ENCODE measurements at regions not wholly inside any gene's neighbourhood (a gene's known extent, or its start where the extent isn't known, plus 50 kb on each side); places are given as distances from the start of the nearest gene placed in this dataset.
"Not testable (repeated sequence)": the region's sequence is repeated elsewhere in the genome, so short reads cannot be mapped to it uniquely, and the experiment has no call there.

- no peak for DNase-seq
These were observed 154.2 kb downstream of the FHIP1A start for GRCh38 chr4:151563194-151563593.

- no peak for DNase-seq
These were observed 155.3 kb downstream of the FHIP1A start for GRCh38 chr4:151564321-151564720.

- no peak for DNase-seq
These were observed 156.6 kb downstream of the FHIP1A start for GRCh38 chr4:151565583-151565982.

- no peak for DNase-seq
These were observed 157.1 kb downstream of the FHIP1A start for GRCh38 chr4:151566053-151566452.

- peak; percentile 89 for DNase-seq
These were observed 158.1 kb downstream of the FHIP1A start for GRCh38 chr4:151567056-151567455.

- DNase-seq = no peak
These were observed 160.0 kb downstream of the FHIP1A start for GRCh38 chr4:151568966-151569365.

- peak; percentile 33 for DNase-seq
These were observed 160.7 kb downstream of the FHIP1A start for GRCh38 chr4:151569650-151570049.

GRCh38 chr4:151573474-151573873, 164.5 kb downstream of the FHIP1A start:
- DNase-seq = no peak

- no peak for DNase-seq
These were observed 165.0 kb downstream of the FHIP1A start for GRCh38 chr4:151573945-151574344.

GRCh38 chr4:151574968-151575367, 166.0 kb downstream of the FHIP1A start:
- DNase-seq = no peak

- DNase-seq = no peak
These were observed 166.7 kb downstream of the FHIP1A start for GRCh38 chr4:151575646-151576045.

- DNase-seq = no peak
These were observed 167.7 kb downstream of the FHIP1A start for GRCh38 chr4:151576627-151577026.

GRCh38 chr4:151581570-151581969, 172.6 kb downstream of the FHIP1A start:
- DNase-seq = peak; percentile 67

- DNase-seq = no peak
These were observed 173.1 kb downstream of the FHIP1A start for GRCh38 chr4:151582098-151582497.

- DNase-seq = no peak
These were observed 174.4 kb downstream of the FHIP1A start for GRCh38 chr4:151583157-151583914.

- DNase-seq = no peak
These were observed 175.1 kb downstream of the FHIP1A start for GRCh38 chr4:151584101-151584500.

- not testable (repeated sequence) for DNase-seq
These were observed 165.2 kb downstream of the GATB start for GRCh38 chr4:151595629-151596028.

GRCh38 chr4:151597691-151598090, 163.1 kb downstream of the GATB start:
- not testable (repeated sequence) for DNase-seq

- DNase-seq = no peak
These were observed 160.9 kb downstream of the GATB start for GRCh38 chr4:151599863-151600262.

GRCh38 chr4:151600432-151600831, 160.4 kb downstream of the GATB start:
- DNase-seq = no peak

GRCh38 chr4:151603377-151603776, 157.4 kb downstream of the GATB start:
- DNase-seq = no peak

- no peak for DNase-seq
These were observed 156.6 kb downstream of the GATB start for GRCh38 chr4:151604238-151604637.

GRCh38 chr4:151605215-151605614, 155.6 kb downstream of the GATB start:
- no peak for DNase-seq

GRCh38 chr4:151606061-151606460, 154.7 kb downstream of the GATB start:
- no peak for DNase-seq

- DNase-seq = no peak
These were observed 150.6 kb downstream of the GATB start for GRCh38 chr4:151610229-151610628.

Measured in NCI-H1417 treated with DMSO at 0.1 percent for 48 hours (cell line).